A549 (cell line): ENCODE measurements at regions not wholly inside any gene's neighbourhood (a gene's known extent, or its start where the extent isn't known, plus 50 kb on each side); places are given as distances from the start of the nearest gene placed in this dataset.

ENCODE experiments used
- ATAC-seq, 2 experiments: fragments of 200-7000 bp in 1 of 2; fragments of >200 bp in 1 of 2; cut with Nextera tagmentation in 1 of 2; cut with Tn5 transposase in 1 of 2; 3 replicates each; pipeline versions ENCODE4 v1.8.0 to v1.9.1; 2018 to 2020; ENCODE audit warnings: mild to moderate bottlenecking in 1 of 2, moderate library complexity in 1 of 2
- CTCF ChIA-PET: fragments of 300-600 bp; sonication (Branson Sonifier 250); formaldehyde crosslinking; extraction: SDS; loops from one replicate; lab custom pipeline; 2021; ENCODE audit warnings: antibody characterized with exemption, inconsistent platforms; lab: Yijun Ruan, JAX
- POLR2A ChIA-PET: fragments of 350-600 bp; formaldehyde crosslinking; extraction: SDS; loops from one replicate; lab custom pipeline; 2021; ENCODE audit warnings: antibody characterized with exemption, inconsistent platforms; lab: Yijun Ruan, JAX
- DNase-seq, 2 experiments: peaks; one replicate each; pipeline versions ENCODE4 v3.0.0 to v3.0.0-alpha.2; 2011 to 2016; ENCODE audit warnings: low read depth in 1 of 2, low spot score in 1 of 2
- FAIRE-seq: peaks from 2 replicates; lab custom pipeline; 2011; peaks lifted over from hg19 to GRCh38; lab: Jason Lieb, UNC
- H3K27ac ChIP-seq, 2 experiments: fragments of >200 bp; sonication (Bioruptor Twin); formaldehyde crosslinking; 3 replicates each; pipeline ENCODE4 v1.5.1; 2016 to 2017
- H3K4me1 ChIP-seq: fragments of >200 bp; sonication (Bioruptor Twin); formaldehyde crosslinking; 3 replicates; pipeline ENCODE4 v1.6.1; 2016
- H3K4me2 ChIP-seq: fragments of >200 bp; sonication (Bioruptor Twin); formaldehyde crosslinking; 3 replicates; pipeline ENCODE4 v1.6.1; 2016
- H3K4me3 ChIP-seq: fragments of >200 bp; sonication (Bioruptor Twin); formaldehyde crosslinking; 3 replicates; pipeline ENCODE4 v1.5.1; 2016
- H3K9me3 ChIP-seq: fragments of >200 bp; sonication (Bioruptor Twin); formaldehyde crosslinking; 3 replicates; pipeline ENCODE4 v1.6.1; 2016
- CBX2 ChIP-seq: fragments of 200-600 bp; sonication (generic); IDR thresholded peaks from 2 replicates; pipeline ENCODE4 v1.6.1; 2016; ENCODE audit warnings: low read depth, mild to moderate bottlenecking, borderline replicate concordance
- CEBPB ChIP-seq, 2 experiments: fragments of >200 bp in 1 of 2; sonication (Bioruptor Twin) in 1 of 2; formaldehyde crosslinking in 1 of 2; IDR thresholded peaks; 2 replicates each; pipeline ENCODE4 v1.6.1; 2012 to 2016
- CHD4 ChIP-seq: fragments of 200-600 bp; sonication (generic); IDR thresholded peaks from 2 replicates; pipeline ENCODE4 v1.6.1; 2016; ENCODE audit warnings: antibody characterized with exemption, mild to moderate bottlenecking, borderline replicate concordance
- E2F6 ChIP-seq: IDR thresholded peaks from 2 replicates; pipeline ENCODE4 v1.6.1; 2012; ENCODE audit warnings: low read depth, borderline replicate concordance
- ESRRA ChIP-seq: fragments of 150-350 bp; IDR thresholded peaks from 2 replicates; pipeline ENCODE4 v1.6.1; 2014; ENCODE audit warnings: mild to moderate bottlenecking, low read length, borderline replicate concordance
- HMGXB4 ChIP-seq: fragments of 250-450 bp; sonication (Bioruptor Pico); IDR thresholded peaks from 2 replicates; pipeline ENCODE4 v1.5.0; 2021; ENCODE audit warnings: mild to moderate bottlenecking, moderate library complexity, borderline replicate concordance
- HOXB13 ChIP-seq: fragments of 250-450 bp; sonication (Bioruptor Pico); IDR thresholded peaks from 2 replicates; pipeline ENCODE4 v1.5.0; 2020; ENCODE audit warnings: low read depth, mild to moderate bottlenecking, moderate library complexity
- JUNB ChIP-seq: fragments of >200 bp; sonication (Bioruptor Twin); formaldehyde crosslinking; IDR thresholded peaks from 2 replicates; pipeline ENCODE4 v1.6.1; 2016
- KDM1A ChIP-seq: fragments of 200-600 bp; sonication (generic); IDR thresholded peaks from 2 replicates; pipeline ENCODE4 v1.6.1; 2016; ENCODE audit warnings: low read depth, mild to moderate bottlenecking
- KDM5A ChIP-seq: fragments of 200-600 bp; sonication (generic); IDR thresholded peaks from 2 replicates; pipeline ENCODE4 v1.6.1; 2016; ENCODE audit warnings: antibody characterized with exemption, mild to moderate bottlenecking
- MAX ChIP-seq: IDR thresholded peaks from 2 replicates; pipeline ENCODE4 v1.6.1; 2012
- MYC ChIP-seq: IDR thresholded peaks from 2 replicates; pipeline ENCODE4 v1.6.1; 2012; ENCODE audit warnings: mild to moderate bottlenecking, inconsistent platforms, low read length, improper control_type of control experiment, borderline replicate concordance
- POLR2A ChIP-seq: IDR thresholded peaks from 2 replicates; pipeline ENCODE4 v1.6.1; 2012; ENCODE audit warnings: mild to moderate bottlenecking, low read length
- RAD21 ChIP-seq, 2 experiments: fragments of >200 bp in 1 of 2; sonication (Bioruptor Twin) in 1 of 2; formaldehyde crosslinking in 1 of 2; IDR thresholded peaks in 1 of 2; conservative IDR thresholded peaks in 1 of 2; 2 replicates in 1 of 2; 3 replicates in 1 of 2; pipeline ENCODE4 v1.6.1; 2012 to 2018; ENCODE audit warnings: inconsistent platforms in 1 of 2
- SMC3 ChIP-seq: fragments of >200 bp; sonication (Bioruptor Twin); formaldehyde crosslinking; IDR thresholded peaks from 3 replicates; pipeline ENCODE4 v1.6.1; 2018; ENCODE audit warnings: inconsistent platforms
- USF2 ChIP-seq: fragments of 450-650 bp; IDR thresholded peaks from 2 replicates; pipeline ENCODE4 v1.6.1; 2014; ENCODE audit warnings: antibody characterized with exemption
- ZC3H11A ChIP-seq: fragments of 450-650 bp; IDR thresholded peaks from 2 replicates; pipeline ENCODE4 v1.6.1; 2014; ENCODE audit warnings: antibody characterized with exemption, mild to moderate bottlenecking
- TF ChIP-seq, protein P1 (sequence below): fragments of >200 bp; sonication (Bioruptor Twin); formaldehyde crosslinking; IDR thresholded peaks from 2 replicates; pipeline ENCODE4 v1.6.1; 2016
- TF ChIP-seq, protein P2 (sequence below): fragments of >200 bp; sonication (Bioruptor Twin); formaldehyde crosslinking; IDR thresholded peaks from 3 replicates; pipeline ENCODE4 v1.5.1; 2016
- TF ChIP-seq, protein P3 (sequence below): fragments of >200 bp; sonication (Bioruptor Twin); formaldehyde crosslinking; IDR thresholded peaks from 3 replicates; pipeline ENCODE4 v1.6.1; 2016
- TF ChIP-seq, protein P4 (sequence below): fragments of 250-450 bp; sonication (Bioruptor Pico); IDR thresholded peaks from 2 replicates; pipeline ENCODE4 v1.5.0; 2020; ENCODE audit warnings: low read depth, mild to moderate bottlenecking, moderate library complexity

- TF ChIP-seq, protein P1, sequence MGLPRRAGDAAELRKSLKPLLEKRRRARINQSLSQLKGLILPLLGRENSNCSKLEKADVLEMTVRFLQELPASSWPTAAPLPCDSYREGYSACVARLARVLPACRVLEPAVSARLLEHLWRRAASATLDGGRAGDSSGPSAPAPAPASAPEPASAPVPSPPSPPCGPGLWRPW, result no peak
- TF ChIP-seq MAX (no peak), CBX2 (no peak), KDM5A (no peak), HMGXB4 (CRISPR knock-in tag) (no peak), RAD21 (conservative IDR thresholded peaks at IDR 0.05 in 1 of 2, IDR thresholded peaks at IDR 0.05 in 1 of 2) (peak; percentile 82 to 88), CEBPB (IDR thresholded peaks at IDR 0.05) (no peak), ESRRA (no peak), JUNB (no peak), KDM1A (no peak)
Measured at GRCh38 chr4:73922766-73923630, 53.8 kb downstream of the CXCL1 start (continued).

- CTCF ChIA-PET, result interaction anchor here (0.8 to 2.9 kb wide), 6 partner anchors 54 to 263 kb away, joined by 3 to 17 read pairs (median 5); partner anchors contain the start of gene CXCL1
- POLR2A ChIA-PET, result no interaction called here
- peaks cover 19% of the 10 kb centered on the region for H3K4me1 ChIP-seq
- TF ChIP-seq POLR2A (no peak), SMC3 (no peak), USF2 (no peak), ZC3H11A (no peak), KDM1A (no peak), HOXB13 (CRISPR knock-in tag) (no peak), MYC (no peak), E2F6 (no peak), CHD4 (no peak)
- TF ChIP-seq, protein P1, result no peak
- TF ChIP-seq, protein P2, sequence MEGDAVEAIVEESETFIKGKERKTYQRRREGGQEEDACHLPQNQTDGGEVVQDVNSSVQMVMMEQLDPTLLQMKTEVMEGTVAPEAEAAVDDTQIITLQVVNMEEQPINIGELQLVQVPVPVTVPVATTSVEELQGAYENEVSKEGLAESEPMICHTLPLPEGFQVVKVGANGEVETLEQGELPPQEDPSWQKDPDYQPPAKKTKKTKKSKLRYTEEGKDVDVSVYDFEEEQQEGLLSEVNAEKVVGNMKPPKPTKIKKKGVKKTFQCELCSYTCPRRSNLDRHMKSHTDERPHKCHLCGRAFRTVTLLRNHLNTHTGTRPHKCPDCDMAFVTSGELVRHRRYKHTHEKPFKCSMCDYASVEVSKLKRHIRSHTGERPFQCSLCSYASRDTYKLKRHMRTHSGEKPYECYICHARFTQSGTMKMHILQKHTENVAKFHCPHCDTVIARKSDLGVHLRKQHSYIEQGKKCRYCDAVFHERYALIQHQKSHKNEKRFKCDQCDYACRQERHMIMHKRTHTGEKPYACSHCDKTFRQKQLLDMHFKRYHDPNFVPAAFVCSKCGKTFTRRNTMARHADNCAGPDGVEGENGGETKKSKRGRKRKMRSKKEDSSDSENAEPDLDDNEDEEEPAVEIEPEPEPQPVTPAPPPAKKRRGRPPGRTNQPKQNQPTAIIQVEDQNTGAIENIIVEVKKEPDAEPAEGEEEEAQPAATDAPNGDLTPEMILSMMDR, result no peak
- TF ChIP-seq, protein P3, sequence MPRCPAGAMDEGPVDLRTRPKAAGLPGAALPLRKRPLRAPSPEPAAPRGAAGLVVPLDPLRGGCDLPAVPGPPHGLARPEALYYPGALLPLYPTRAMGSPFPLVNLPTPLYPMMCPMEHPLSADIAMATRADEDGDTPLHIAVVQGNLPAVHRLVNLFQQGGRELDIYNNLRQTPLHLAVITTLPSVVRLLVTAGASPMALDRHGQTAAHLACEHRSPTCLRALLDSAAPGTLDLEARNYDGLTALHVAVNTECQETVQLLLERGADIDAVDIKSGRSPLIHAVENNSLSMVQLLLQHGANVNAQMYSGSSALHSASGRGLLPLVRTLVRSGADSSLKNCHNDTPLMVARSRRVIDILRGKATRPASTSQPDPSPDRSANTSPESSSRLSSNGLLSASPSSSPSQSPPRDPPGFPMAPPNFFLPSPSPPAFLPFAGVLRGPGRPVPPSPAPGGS, result no peak
- TF ChIP-seq, protein P4, sequence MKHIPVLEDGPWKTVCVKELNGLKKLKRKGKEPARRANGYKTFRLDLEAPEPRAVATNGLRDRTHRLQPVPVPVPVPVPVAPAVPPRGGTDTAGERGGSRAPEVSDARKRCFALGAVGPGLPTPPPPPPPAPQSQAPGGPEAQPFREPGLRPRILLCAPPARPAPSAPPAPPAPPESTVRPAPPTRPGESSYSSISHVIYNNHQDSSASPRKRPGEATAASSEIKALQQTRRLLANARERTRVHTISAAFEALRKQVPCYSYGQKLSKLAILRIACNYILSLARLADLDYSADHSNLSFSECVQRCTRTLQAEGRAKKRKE (CRISPR knock-in tag), result no peak
- TF ChIP-seq, all 56 proteins: peak for 0
- Histone ChIP-seq H3K4me2 (no peak overlapping the region), H3K4me3 (no peak overlapping the region), H3K27ac (peak overlapping the region in 1 of 2 experiments; percentile 68; a peak in 2 of 6 replicates), H3K9me3 (no peaks in the 10 kb centered on the region)
- FAIRE-seq, result no peak
- no peak for ATAC-seq
- no peak for DNase-seq
Measured at GRCh38 chr4:73922317-73922716, 53.1 kb downstream of the CXCL1 start.
